Suprapubic skin (tissue), 4 donors: ENCODE measurements at regions not wholly inside any gene's neighbourhood (a gene's known extent, or its start where the extent isn't known, plus 50 kb on each side); places are given as distances from the start of the nearest gene placed in this dataset.

Experiments
- DNase-seq, 2 donors: peaks; one replicate each; pipeline ENCODE4 v3.0.0-alpha.2; 2019; ENCODE audit warnings: low spot score in 2 of 2
- H3K27ac ChIP-seq: fragments of 200-600 bp; sonication (generic); one replicate; pipeline ENCODE4 v1.5.1; 2019
- H3K27me3 ChIP-seq: fragments of 200-600 bp; sonication (generic); one replicate; pipeline ENCODE4 v1.5.1; 2019
- H3K36me3 ChIP-seq: fragments of 200-600 bp; sonication (generic); one replicate; pipeline ENCODE4 v1.5.1; 2019
- H3K4me1 ChIP-seq: fragments of 200-600 bp; sonication (generic); one replicate; pipeline ENCODE4 v1.5.1; 2019
- H3K4me3 ChIP-seq: fragments of 200-600 bp; sonication (generic); one replicate; pipeline ENCODE4 v1.5.1; 2019; ENCODE audit warnings: mild to moderate bottlenecking
- H3K9me3 ChIP-seq: fragments of 200-600 bp; sonication (generic); one replicate; pipeline ENCODE4 v1.5.1; 2019
- CTCF ChIP-seq, 2 donors: fragments of 200-600 bp in 1 of 2; fragments of 450-650 bp in 1 of 2; sonication (generic) in 1 of 2; IDR thresholded peaks; one replicate each; pipeline ENCODE4 v1.5.1; 2016 to 2019; ENCODE audit warnings: antibody characterized with exemption in 2 of 2, mild to moderate bottlenecking in 1 of 2, moderate library complexity in 1 of 2
- EP300 ChIP-seq: sonication (generic); formaldehyde crosslinking; IDR thresholded peaks from one replicate; pipeline ENCODE4 v1.6.1; 2017; ENCODE audit warnings: antibody characterized with exemption
- POLR2A ChIP-seq, 2 donors: fragments of 450-650 bp; IDR thresholded peaks; one replicate each; pipeline ENCODE4 v1.6.1; 2017; ENCODE audit warnings: antibody characterized with exemption in 2 of 2, mild to moderate bottlenecking in 2 of 2, moderate library complexity in 2 of 2
- POLR2AphosphoS5 ChIP-seq, 3 donors: sonication (generic); formaldehyde crosslinking; IDR thresholded peaks; one replicate each; pipeline ENCODE4 v1.6.1; 2017; ENCODE audit warnings: antibody characterized with exemption in 3 of 3
- WGBS: methylation state at CpG from one replicate; pipeline ENCODE4 v1.1.5; 2018; 5-methylcytosine and 5-hydroxymethylcytosine counted together

GRCh38 chr16:86669285-86669805 lies 91.0 kb downstream of the FOXL1 start:
- no peak for DNase-seq
- no peaks in the 10 kb centered on the region for H3K36me3 ChIP-seq
- TF ChIP-seq POLR2A (IDR thresholded peaks at IDR 0.05): no peak
- no peak for TF ChIP-seq POLR2AphosphoS5 (IDR thresholded peaks at IDR 0.05)
- TF ChIP-seq EP300: no peak
- no peak for TF ChIP-seq CTCF (IDR thresholded peaks at IDR 0.05)
- H3K27ac ChIP-seq: no peak overlapping the region
- H3K27me3 ChIP-seq: peaks cover 50% of the 10 kb centered on the region
- WGBS: 73% methylated on average over 10 of the region's 10 CpGs
- no peaks in the 10 kb centered on the region for H3K9me3 ChIP-seq
- H3K4me3 ChIP-seq: no peak overlapping the region
- peaks cover 21% of the 10 kb centered on the region for H3K4me1 ChIP-seq

- DNase-seq: no peak
- WGBS: 64% methylated on average over 23 of the region's 30 CpGs
- Histone ChIP-seq H3K4me1 (peaks cover 13% of the 10 kb centered on the region), H3K36me3 (no peaks in the 10 kb centered on the region), H3K9me3 (no peaks in the 10 kb centered on the region), H3K4me3 (no peak overlapping the region), H3K27me3 (peaks cover 50% of the 10 kb centered on the region), H3K27ac (no peak overlapping the region)
- TF ChIP-seq CTCF (IDR thresholded peaks at IDR 0.05): no peak
- no peak for TF ChIP-seq EP300
- no peak for TF ChIP-seq POLR2A (IDR thresholded peaks at IDR 0.05)
- TF ChIP-seq POLR2AphosphoS5 (IDR thresholded peaks at IDR 0.05): no peak
Observed at GRCh38 chr16:86669937-86670749, 91.8 kb downstream of the FOXL1 start.

GRCh38 chr16:86670750-86671234 lies 92.4 kb downstream of the FOXL1 start:
- Histone ChIP-seq H3K4me1 (peaks cover 11% of the 10 kb centered on the region), H3K4me3 (no peak overlapping the region), H3K27me3 (peaks cover 45% of the 10 kb centered on the region), H3K36me3 (no peaks in the 10 kb centered on the region), H3K27ac (no peak overlapping the region), H3K9me3 (no peaks in the 10 kb centered on the region)
- no peak for TF ChIP-seq POLR2A (IDR thresholded peaks at IDR 0.05)
- TF ChIP-seq POLR2AphosphoS5 (IDR thresholded peaks at IDR 0.05): no peak
- no peak for TF ChIP-seq CTCF (IDR thresholded peaks at IDR 0.05)
- no peak for TF ChIP-seq EP300
- DNase-seq: no peak
- WGBS: 93% methylated on average over 9 of the region's 11 CpGs

DNA sequence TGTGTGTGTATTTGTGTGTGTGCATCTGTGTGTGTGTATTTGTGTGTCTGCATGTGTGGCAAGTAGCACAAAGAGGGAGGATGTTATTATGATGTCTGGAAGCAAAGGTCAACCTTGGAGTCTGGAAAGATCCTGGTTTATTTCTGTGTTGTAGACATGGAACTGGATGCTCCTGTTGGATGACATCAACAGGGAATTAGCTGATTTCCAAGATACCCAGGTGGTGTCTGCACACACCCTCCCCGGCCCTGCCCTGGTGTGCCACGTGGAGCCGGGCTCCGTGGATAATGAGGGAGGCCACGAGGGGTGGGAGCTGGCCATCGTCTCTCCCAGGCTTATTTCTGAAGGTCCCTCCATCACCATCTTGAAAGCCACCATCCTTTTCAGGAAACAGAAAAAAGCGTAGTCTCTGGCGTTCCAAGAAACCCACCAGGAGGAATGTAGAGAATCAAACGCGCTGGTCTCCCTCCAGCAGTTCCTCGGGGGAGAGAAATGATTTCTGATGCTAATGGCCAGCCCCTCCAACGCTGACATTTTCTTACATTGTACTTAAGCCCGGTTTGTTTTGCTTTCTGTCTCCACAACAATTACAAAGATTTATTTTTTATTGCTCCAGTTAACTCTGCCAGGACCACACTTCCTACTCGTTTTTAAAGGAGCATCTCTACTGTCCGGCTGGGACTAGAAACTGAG lies 93.3 kb downstream of the FOXL1 start:
- Histone ChIP-seq H3K36me3 (no peaks in the 10 kb centered on the region), H3K4me3 (no peak overlapping the region), H3K27me3 (peaks cover 50% of the 10 kb centered on the region), H3K4me1 (peaks cover 11% of the 10 kb centered on the region), H3K9me3 (no peaks in the 10 kb centered on the region), H3K27ac (no peak overlapping the region)
- no peak for TF ChIP-seq POLR2AphosphoS5 (IDR thresholded peaks at IDR 0.05)
- no peak for TF ChIP-seq CTCF (IDR thresholded peaks at IDR 0.05)
- no peak for DNase-seq
- 28% methylated on average over 12 of the region's 15 CpGs for WGBS
